ENCODE measurements at regions not wholly inside any gene's neighbourhood (a gene's known extent, or its start where the extent isn't known, plus 50 kb on each side); places are given as distances from the start of the nearest gene placed in this dataset.

GRCh38 chr9:95644377-95644776, 127.6 kb upstream of the PTCH1 start:
- no peaks in the 10 kb centered on the region for H4K20me1 ChIP-seq (ENCODE audit: control insufficient read depth, insufficient read depth)
- no peaks in the 10 kb centered on the region for H3K36me3 ChIP-seq (ENCODE audit: control insufficient read depth in 2 of 2, insufficient read depth in 2 of 2, low read length in 1 of 2)
- no peaks in the 10 kb centered on the region; the same call in 2 of the 3 replicates for H3K9me3 ChIP-seq (replicated peaks; ENCODE audit: control insufficient read depth, insufficient read depth, low read length)
- no TSS peak for BruUV-seq (replicated peaks)
- ATAC-seq (no peak), DNase-seq (ENCODE audit: low read depth, low spot score) (no peak), FAIRE-seq (no peak)
- H3K4me1 ChIP-seq (ENCODE audit: control insufficient read depth, insufficient read depth, low read length), result no peaks in the 10 kb centered on the region
- H3K79me2 ChIP-seq (ENCODE audit: control insufficient read depth, insufficient read depth, low read length), result no peaks in the 10 kb centered on the region
- no peak overlapping the region for H3K4me2 ChIP-seq (ENCODE audit: control insufficient read depth, insufficient read depth)
- H2AFZ ChIP-seq (ENCODE audit: control insufficient read depth, low read depth, low read length), result no peak overlapping the region
- 4% methylated on average over 2 of the region's 2 CpGs for WGBS (ENCODE audit: insufficient coverage, insufficient replicate concordance, low lambda C conversion rate, missing lambda C conversion rate)
- POLR2A ChIA-PET, result no interaction called here
- RAD21 ChIA-PET (ENCODE audit: unreplicated experiment), result no interaction called here
- no peak overlapping the region for H3K27ac ChIP-seq (ENCODE audit: control insufficient read depth, insufficient read depth)
- H3K9ac ChIP-seq (ENCODE audit: control insufficient read depth, insufficient read depth, low read length), result no peak overlapping the region
- no peaks in the 10 kb centered on the region for H3K27me3 ChIP-seq (replicated peaks in 1 of 2; ENCODE audit: control insufficient read depth in 2 of 2, insufficient read depth in 2 of 2, low read length in 1 of 2)
- no peak overlapping the region for H3K4me3 ChIP-seq
- in situ Hi-C loops (cut with MboI), result no loop called here
- CTCF ChIA-PET, result no interaction called here
- SMC1A ChIA-PET (ENCODE audit: uncharacterized antibody, unreplicated experiment), result no interaction called here
- intact Hi-C loops (cut with micrococcal nuclease; ENCODE audit: unreplicated experiment), result no loop called here
- TF ChIP-seq ZBTB4 (CRISPR knock-in tag; IDR thresholded peaks at IDR 0.05) (no peak), EZH2 (IDR thresholded peaks at IDR 0.05; ENCODE audit: borderline replicate concordance, control insufficient read depth, low read depth, low read length) (no peak), SUZ12 (IDR thresholded peaks at IDR 0.05; ENCODE audit: unreplicated experiment) (no peak), MEF2B (IDR thresholded peaks at IDR 0.05; ENCODE audit: partially characterized antibody, poor library complexity, severe bottlenecking) (no peak), CBFB (IDR thresholded peaks at IDR 0.05; ENCODE audit: low read depth) (no peak), SPI1 (IDR thresholded peaks at IDR 0.05; ENCODE audit: borderline replicate concordance, insufficient read depth, low read depth, low read length) (no peak), STAT1 (conservative IDR thresholded peaks at IDR 0.05) (no peak), HDAC2 (IDR thresholded peaks at IDR 0.05) (no peak), ZNF207 (IDR thresholded peaks at IDR 0.05; ENCODE audit: borderline replicate concordance) (no peak), RELB (IDR thresholded peaks at IDR 0.05; ENCODE audit: low read depth) (no peak), HSF1 (IDR thresholded peaks at IDR 0.05; ENCODE audit: low read depth, low read length) (no peak), CEBPB (IDR thresholded peaks at IDR 0.05; ENCODE audit: borderline replicate concordance in 1 of 2, low read depth in 2 of 2, low read length in 2 of 2) (no peak)
- TF ChIP-seq, protein P1, sequence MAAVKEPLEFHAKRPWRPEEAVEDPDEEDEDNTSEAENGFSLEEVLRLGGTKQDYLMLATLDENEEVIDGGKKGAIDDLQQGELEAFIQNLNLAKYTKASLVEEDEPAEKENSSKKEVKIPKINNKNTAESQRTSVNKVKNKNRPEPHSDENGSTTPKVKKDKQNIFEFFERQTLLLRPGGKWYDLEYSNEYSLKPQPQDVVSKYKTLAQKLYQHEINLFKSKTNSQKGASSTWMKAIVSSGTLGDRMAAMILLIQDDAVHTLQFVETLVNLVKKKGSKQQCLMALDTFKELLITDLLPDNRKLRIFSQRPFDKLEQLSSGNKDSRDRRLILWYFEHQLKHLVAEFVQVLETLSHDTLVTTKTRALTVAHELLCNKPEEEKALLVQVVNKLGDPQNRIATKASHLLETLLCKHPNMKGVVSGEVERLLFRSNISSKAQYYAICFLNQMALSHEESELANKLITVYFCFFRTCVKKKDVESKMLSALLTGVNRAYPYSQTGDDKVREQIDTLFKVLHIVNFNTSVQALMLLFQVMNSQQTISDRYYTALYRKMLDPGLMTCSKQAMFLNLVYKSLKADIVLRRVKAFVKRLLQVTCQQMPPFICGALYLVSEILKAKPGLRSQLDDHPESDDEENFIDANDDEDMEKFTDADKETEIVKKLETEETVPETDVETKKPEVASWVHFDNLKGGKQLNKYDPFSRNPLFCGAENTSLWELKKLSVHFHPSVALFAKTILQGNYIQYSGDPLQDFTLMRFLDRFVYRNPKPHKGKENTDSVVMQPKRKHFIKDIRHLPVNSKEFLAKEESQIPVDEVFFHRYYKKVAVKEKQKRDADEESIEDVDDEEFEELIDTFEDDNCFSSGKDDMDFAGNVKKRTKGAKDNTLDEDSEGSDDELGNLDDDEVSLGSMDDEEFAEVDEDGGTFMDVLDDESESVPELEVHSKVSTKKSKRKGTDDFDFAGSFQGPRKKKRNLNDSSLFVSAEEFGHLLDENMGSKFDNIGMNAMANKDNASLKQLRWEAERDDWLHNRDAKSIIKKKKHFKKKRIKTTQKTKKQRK (IDR thresholded peaks at IDR 0.05; ENCODE audit: low read depth, low read length), result no peak
- TF ChIP-seq, protein P2, sequence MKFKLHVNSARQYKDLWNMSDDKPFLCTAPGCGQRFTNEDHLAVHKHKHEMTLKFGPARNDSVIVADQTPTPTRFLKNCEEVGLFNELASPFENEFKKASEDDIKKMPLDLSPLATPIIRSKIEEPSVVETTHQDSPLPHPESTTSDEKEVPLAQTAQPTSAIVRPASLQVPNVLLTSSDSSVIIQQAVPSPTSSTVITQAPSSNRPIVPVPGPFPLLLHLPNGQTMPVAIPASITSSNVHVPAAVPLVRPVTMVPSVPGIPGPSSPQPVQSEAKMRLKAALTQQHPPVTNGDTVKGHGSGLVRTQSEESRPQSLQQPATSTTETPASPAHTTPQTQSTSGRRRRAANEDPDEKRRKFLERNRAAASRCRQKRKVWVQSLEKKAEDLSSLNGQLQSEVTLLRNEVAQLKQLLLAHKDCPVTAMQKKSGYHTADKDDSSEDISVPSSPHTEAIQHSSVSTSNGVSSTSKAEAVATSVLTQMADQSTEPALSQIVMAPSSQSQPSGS (IDR thresholded peaks at IDR 0.05; ENCODE audit: low read length), result no peak
